ENCODE measurements at regions not wholly inside any gene's neighbourhood (a gene's known extent, or its start where the extent isn't known, plus 50 kb on each side); places are given as distances from the start of the nearest gene placed in this dataset.
"Not testable (repeated sequence)": the region's sequence is repeated elsewhere in the genome, so short reads cannot be mapped to it uniquely, and the experiment has no call there.

DNA sequence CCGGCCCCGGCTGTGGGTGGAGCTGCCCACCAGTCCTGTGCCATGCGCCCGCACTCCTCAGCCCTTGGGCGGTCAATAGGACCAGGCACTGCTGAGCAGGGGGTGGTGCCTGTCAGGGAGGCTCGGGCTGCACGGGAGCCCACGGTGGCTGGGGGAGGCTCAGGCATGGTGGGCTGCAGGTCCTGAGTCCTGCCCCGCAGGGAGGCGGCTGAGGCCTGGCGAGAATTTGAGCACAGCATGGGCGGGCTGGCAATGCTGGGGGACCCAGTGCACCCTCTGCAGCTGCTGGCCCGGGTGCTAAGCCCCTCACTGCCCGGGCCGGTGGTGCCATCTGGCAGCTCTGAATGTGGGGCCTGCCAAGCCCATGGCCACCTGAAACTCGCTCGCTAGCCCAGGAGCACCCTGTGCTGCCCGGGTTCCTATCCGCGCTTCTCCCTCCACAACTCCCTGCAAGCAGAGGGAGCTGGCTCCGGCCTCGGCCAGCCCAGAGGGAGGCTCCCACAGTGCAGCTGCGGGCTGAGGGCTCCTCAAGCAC lies 1371.1 kb downstream of the FSCB start:
- DNase-seq, result no peak

- DNase-seq, result no peak
Measured at GRCh38 chr14:43132441-43132840, 1374.6 kb downstream of the FSCB start.

DNA sequence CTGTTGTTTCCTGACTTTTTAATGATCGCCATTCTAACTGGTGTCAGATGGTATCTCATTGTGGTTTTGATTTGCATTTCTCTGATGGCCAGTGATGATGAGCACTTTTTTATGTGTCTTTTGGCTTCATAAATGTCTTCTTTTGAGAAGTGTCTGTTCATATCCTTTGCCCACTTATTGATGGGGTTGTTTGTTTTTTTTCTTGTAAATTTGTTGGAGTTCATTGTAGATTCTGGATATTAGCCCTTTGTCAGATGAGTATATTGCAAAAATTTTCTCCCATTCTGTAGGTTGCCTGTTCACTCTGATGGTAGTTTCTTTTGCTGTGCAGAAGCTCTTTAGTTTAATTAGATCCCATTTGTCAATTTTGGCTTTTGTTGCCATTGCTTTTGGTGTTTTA lies 1378.7 kb downstream of the FSCB start:
- not testable (repeated sequence) for DNase-seq

DNA sequence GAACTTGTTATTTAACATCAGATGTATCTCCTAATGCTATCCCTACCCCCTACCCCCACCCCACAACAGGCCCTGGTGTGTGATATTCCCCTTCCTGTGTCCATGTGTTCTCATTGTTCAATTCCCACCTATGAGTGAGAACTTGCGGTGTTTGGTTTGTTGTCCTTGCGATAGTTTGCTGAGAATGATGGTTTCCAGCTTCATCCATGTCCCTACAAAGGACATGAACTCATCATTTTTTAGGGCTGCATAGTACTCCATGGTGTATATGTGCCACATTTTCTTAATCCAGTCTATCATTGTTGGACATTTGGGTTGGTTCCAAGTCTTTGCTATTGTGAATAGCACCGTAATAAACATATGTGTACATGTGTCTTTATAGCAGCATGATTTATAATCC lies 1379.2 kb downstream of the FSCB start:
- not testable (repeated sequence) for DNase-seq

GRCh38 chr14:43123544-43123943 lies 1383.5 kb downstream of the FSCB start:
- no peak for DNase-seq

DNA sequence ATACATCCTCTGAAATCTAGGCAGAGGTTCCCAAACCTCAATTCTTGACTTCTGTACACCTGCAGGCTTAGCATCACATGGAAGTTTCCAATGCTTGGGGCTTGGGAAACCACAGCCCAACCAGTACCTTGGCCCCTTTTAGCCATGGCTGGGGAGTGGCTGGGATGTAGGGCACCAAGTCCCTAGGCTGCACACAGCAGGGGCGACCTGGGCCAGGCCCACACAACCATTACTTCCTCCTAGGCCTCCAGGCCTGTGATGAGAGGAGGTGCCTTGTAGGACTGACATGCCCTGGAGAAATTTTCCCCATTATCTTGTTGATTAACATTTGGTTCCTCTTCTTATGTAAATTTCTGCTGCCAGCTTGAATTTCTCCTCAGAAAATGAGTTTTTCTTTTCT lies 1387.4 kb downstream of the FSCB start:
- no peak for DNase-seq

- DNase-seq, result no peak
Measured at GRCh38 chr14:43116341-43116740, 1390.7 kb downstream of the FSCB start.

DNA sequence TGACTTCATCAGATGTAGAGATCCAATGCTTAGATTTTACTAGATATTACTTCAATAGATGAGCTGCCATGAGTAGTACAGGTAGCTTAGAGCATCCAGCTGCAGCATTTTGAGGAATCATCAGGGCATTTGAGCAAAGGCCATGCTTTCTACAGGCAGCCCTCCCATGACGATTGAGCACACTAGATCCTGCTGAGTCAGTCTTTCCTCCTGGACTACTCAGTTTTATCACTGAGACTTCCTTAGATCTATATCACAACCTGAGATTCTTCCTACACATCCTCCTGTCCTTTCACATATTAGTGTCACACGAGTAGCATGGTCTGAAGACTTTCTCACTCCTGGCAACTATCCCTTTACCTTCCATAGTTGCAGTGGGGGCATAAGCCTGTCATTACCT lies 1401.8 kb downstream of the FSCB start:
- no peak for DNase-seq

GRCh38 chr14:43090380-43090779 lies 1416.7 kb downstream of the FSCB start:
- no peak for DNase-seq

- no peak for DNase-seq
Measured at GRCh38 chr14:43087666-43088065, 1419.4 kb downstream of the FSCB start.

DNA sequence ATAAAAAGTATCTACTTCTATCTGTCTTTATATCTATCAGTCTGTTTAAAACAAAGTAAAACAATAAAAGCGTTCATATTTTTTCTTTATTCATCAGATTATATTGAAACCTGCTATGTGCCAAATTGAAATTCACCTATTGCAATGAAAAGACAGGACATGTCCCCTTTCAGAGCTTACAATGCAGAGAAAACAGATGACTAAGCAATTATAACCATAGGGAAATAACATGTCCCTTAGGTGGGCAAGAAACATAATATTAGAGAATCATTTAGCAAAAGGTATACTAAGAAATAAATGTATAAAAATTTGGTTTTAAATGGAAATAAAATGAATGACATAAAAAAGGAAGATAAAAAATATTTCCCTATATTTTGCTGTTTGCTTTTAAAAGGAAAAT lies 1421.3 kb downstream of the FSCB start:
- no peak for DNase-seq

DNA sequence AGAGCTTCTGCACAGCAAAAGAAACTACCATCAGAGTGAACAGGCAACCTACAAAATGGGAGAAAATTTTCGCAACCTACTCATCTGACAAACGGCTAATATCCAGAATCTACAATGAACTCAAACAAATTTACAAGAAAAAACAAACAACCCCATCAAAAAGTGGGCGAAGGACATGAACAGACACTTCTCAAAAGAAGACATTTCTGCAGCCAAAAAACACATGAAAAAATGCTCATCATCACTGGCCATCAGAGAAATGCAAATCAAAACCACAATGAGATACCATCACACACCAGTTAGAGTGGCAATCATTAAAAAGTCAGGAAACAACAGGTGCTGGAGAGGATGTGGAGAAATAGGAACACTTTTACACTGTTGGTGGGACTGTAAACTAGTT lies 1439.7 kb downstream of the FSCB start:
- DNase-seq, result not testable (repeated sequence)

- no peak for DNase-seq
Measured at GRCh38 chr14:43056106-43056505, 1449.4 kb downstream of the LRFN5 start.

DNA sequence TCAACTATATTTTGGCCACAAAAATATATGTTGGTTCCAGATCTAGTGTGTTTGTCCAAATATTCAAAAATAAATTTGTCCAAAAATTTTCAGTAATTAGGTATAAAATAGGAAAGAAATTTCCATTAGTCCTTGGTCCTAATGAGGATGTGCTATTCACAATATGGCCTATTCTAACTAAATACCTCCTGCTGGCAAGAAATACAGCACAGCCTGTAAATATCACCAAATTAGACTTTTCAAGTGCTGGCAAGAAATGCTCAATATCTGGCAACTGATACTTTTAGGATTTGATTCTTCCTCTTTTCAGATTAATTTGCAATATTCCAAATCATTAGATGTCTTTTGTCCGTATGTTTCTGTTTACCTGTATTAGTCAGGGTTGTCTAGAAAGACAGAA lies 1446.2 kb downstream of the LRFN5 start:
- no peak for DNase-seq

DNA sequence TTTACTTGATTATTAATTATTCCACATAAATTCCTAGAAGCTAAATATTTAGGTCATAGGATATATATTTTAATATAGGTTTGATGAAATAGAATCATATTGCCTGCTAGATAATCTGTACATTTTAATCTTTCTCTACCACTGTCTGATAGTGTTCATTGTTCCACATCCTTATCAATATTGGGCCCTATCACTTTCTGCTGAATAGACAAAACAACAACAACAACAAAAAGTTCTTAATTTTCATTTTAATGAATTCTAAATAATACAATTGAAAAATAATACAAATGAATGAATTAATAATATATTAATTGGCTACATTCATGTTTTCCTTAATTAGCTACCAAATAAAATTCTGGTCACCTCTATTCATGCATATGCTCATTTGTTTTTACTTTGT lies 1437.2 kb downstream of the LRFN5 start:
- DNase-seq, result no peak

GRCh38 chr14:43042408-43042807 lies 1435.7 kb downstream of the LRFN5 start:
- no peak for DNase-seq

GRCh38 chr14:43041976-43042375 lies 1435.3 kb downstream of the LRFN5 start:
- DNase-seq, result no peak

GRCh38 chr14:43041207-43041606 lies 1434.5 kb downstream of the LRFN5 start:
- DNase-seq, result no peak

GRCh38 chr14:43039881-43040280 lies 1433.2 kb downstream of the LRFN5 start:
- no peak for DNase-seq

DNA sequence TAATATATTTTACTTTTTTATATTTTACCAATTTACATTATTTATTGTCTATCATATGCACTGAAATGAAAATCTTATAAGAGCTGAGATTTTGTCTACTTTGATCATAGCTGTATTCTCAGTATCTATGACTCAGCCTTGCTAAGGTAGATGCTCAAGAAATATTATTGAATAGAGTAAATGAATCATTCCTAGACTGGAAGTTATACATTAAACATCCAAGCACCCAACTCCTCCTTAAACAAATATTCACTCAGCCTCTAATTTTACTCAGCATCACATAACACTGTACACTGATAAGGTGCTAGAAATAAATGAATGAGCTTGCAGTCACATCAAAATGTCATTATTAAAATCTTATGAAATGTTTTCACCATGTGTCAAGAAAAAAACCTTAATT lies 1424.9 kb downstream of the LRFN5 start:
- DNase-seq, result no peak

DNA sequence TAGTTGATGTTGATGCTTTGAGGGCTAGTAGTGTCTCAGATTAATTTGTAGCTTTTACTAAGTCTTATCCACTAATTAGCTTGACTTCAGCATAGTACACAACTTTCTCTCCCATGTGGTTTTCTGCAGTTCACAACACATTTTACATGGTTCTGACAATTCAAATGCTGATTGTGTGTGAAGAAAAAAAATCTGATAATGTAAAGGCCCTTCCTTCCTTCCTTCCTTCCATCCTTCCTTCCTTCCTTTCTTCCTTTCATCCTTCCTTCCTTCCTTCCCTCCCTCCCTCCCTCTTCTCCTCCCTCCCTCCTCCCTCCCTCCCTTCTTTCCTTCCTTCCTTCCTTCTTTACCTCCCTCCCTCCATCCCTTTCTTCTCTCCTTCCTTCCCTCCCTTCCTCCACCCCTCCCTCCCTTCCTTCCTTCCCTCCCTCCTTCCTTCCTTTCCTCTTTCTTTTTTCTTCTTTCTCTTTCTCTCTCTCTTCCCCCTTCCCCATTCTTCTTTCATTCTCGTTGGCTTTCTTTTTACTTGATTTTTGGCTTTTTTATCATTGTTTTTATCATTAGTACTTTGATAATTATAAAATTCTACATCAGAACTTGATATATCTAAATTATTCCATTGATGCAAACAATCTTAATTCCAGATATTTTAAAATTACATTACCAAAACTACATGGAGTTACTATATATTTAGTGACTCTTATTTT lies 1415.6 kb downstream of the LRFN5 start:
- no peak for DNase-seq

GRCh38 chr14:43019826-43020225 lies 1413.2 kb downstream of the LRFN5 start:
- no peak for DNase-seq

DNA sequence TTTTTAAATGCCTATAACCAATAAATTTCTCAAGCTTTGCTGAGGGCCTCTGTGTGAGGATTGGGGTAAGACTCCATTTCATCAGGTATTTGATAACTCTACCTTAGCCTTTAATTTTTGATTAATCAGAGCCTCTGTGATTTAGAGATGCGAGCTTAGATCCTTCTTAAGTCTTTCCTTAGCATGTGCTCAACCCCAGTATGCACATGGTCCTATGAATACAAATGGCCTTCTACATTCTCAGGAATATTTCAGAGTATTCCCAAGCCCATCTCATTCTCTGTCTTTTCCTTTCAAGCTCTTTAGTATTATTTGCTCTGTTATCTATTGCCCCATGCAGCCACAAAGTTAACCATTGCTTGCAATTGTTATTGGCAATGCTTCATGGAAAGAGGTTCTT lies 1407.7 kb downstream of the LRFN5 start:
- DNase-seq, result no peak

- DNase-seq, result no peak
Measured at GRCh38 chr14:43012817-43013216, 1406.1 kb downstream of the LRFN5 start.

- no peak for DNase-seq
Measured at GRCh38 chr14:43005807-43006206, 1399.1 kb downstream of the LRFN5 start.

Measured in CD4-positive, alpha-beta T cell treated with Interferon gamma for 1 hour (primary cell).